ENCODE measurements at regions not wholly inside any gene's neighbourhood (a gene's known extent, or its start where the extent isn't known, plus 50 kb on each side); places are given as distances from the start of the nearest gene placed in this dataset.
A peak's percentile ranks its signal among the peaks of the same experiment; 100 is the strongest.

DNA sequence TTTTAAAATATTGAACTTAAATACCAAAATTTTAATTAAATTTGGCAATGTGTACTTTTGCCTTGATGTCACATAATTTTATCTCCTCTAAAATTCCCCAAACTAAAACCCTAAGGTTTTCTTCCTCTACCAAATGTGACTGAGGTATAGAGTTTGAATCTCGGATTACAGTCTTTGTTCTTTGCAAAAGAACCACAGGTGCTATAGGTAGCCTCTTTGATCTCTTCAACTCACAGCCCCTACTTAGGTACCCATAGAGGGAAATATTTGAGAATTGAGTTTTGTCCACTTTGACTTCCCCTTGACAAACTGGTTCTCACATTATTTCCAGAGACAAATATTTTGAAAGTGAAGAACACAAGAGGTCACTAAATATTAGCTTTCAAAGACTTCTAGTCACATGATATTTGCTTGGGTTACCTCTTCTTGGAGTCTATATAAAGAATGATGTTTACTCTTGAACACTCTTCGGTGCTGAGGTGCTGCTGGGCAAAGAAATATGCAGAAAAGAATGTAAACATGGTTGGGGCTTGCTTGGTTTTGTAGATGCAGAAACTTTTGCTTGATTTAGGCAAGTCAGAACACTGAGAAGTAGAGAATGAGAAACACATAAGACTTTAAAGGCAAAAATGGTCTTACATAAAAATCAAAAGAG is 120.8 kb upstream of the MCTP2 start:
- no peaks in the 10 kb centered on the region for H3K9me3 ChIP-seq (ENCODE audit: insufficient read depth, low read depth, low read length)
- H3K4me3 ChIP-seq (ENCODE audit: insufficient read depth, low read depth, low read length), result no peak overlapping the region
- peaks cover 3% of the 10 kb centered on the region for H3K4me1 Mint-ChIP-seq (ENCODE audit: low read depth, unreplicated experiment)
- no peaks in the 10 kb centered on the region for H3K36me3 Mint-ChIP-seq (ENCODE audit: low read depth, unreplicated experiment)
- no peaks in the 10 kb centered on the region for H3K27me3 ChIP-seq (ENCODE audit: insufficient read depth, low read length)
- no peaks in the 10 kb centered on the region for H4K20me1 ChIP-seq (ENCODE audit: insufficient read depth, low read length)
- H3K9ac ChIP-seq (ENCODE audit: low read length), result no peak overlapping the region
- no peak for FAIRE-seq
- no peaks in the 10 kb centered on the region for H3K79me2 ChIP-seq (ENCODE audit: insufficient read depth, low read length)
- H3K4me2 ChIP-seq (ENCODE audit: low read length), result no peak overlapping the region
- no peaks in the 10 kb centered on the region for H3K36me3 ChIP-seq (ENCODE audit: insufficient read depth, low read length)
- no peak overlapping the region for H2AFZ ChIP-seq (ENCODE audit: low read depth, low read length)
- no peaks in the 10 kb centered on the region for H3K9me3 Mint-ChIP-seq (ENCODE audit: unreplicated experiment)
- TF ChIP-seq, protein P1, sequence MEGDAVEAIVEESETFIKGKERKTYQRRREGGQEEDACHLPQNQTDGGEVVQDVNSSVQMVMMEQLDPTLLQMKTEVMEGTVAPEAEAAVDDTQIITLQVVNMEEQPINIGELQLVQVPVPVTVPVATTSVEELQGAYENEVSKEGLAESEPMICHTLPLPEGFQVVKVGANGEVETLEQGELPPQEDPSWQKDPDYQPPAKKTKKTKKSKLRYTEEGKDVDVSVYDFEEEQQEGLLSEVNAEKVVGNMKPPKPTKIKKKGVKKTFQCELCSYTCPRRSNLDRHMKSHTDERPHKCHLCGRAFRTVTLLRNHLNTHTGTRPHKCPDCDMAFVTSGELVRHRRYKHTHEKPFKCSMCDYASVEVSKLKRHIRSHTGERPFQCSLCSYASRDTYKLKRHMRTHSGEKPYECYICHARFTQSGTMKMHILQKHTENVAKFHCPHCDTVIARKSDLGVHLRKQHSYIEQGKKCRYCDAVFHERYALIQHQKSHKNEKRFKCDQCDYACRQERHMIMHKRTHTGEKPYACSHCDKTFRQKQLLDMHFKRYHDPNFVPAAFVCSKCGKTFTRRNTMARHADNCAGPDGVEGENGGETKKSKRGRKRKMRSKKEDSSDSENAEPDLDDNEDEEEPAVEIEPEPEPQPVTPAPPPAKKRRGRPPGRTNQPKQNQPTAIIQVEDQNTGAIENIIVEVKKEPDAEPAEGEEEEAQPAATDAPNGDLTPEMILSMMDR (IDR thresholded peaks at IDR 0.05; ENCODE audit: insufficient read depth, low read depth, low read length), result no peak
- no peak for TF ChIP-seq EZH2 (IDR thresholded peaks at IDR 0.05; ENCODE audit: insufficient read depth, low read length)
- H3K27me3 Mint-ChIP-seq (ENCODE audit: low read depth, unreplicated experiment), result peaks cover 2% of the 10 kb centered on the region
- H3K27ac Mint-ChIP-seq (ENCODE audit: unreplicated experiment), result no peak overlapping the region
- no peak for DNase-seq (ENCODE audit: low read depth)
- no peak overlapping the region for H3K4me3 Mint-ChIP-seq (ENCODE audit: unreplicated experiment)
- no peak overlapping the region for H3K27ac ChIP-seq (ENCODE audit: low read depth, low read length)
- no peaks in the 10 kb centered on the region for H3K4me1 ChIP-seq (ENCODE audit: insufficient read depth, low read length)

DNA sequence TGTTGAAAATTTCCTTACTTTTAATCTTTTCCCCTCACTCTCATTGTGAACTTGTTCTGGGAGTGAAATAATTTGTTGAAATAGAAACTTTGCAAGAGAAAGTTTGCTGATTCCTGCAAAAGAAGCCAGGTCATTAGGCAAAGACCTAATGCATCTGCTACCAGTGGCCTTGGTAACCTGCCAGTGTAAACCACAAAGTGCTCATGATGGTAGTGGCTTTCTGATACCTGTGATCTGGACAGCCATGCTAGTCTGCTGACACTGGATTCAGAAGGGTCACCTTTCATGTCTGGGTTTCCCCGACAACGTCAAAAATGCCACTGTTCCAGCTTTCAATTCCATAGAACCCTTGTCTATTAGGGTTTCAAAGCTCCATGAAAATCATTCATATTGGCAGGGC is 123.7 kb upstream of the MCTP2 start:
- TF ChIP-seq, protein P1 (IDR thresholded peaks at IDR 0.05; ENCODE audit: insufficient read depth, low read depth, low read length), result no peak
- TF ChIP-seq EZH2 (IDR thresholded peaks at IDR 0.05; ENCODE audit: insufficient read depth, low read length), result no peak

DNA sequence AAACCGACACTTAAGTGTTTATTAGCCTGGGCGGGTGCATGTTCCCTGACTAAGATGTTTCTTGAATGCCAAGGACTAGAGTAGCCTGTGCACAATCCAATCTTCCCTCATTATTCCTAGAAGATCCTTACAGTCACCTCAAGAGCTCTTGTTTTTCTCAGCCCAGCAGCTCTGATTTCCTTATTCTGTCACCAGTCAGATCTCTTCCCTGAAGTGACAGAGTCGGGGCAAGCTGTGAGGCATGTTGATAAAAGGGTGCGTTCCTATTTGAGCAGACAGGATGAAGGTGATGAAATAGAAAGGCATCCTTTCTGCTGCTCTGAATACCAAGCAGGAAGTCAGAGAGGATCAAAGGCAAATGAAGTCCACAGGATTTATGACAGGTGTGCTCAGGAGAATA is 125.6 kb upstream of the MCTP2 start:
- no peak overlapping the region for H3K27ac ChIP-seq (ENCODE audit: low read depth, low read length)
- no peak overlapping the region for H3K4me2 ChIP-seq (ENCODE audit: low read length)
- H3K9me3 ChIP-seq (ENCODE audit: insufficient read depth, low read depth, low read length), result no peaks in the 10 kb centered on the region
- H3K4me1 Mint-ChIP-seq (ENCODE audit: low read depth, unreplicated experiment), result peaks cover under 1% of the 10 kb centered on the region
- no peaks in the 10 kb centered on the region for H3K27me3 ChIP-seq (ENCODE audit: insufficient read depth, low read length)
- no peak overlapping the region for H3K27ac Mint-ChIP-seq (ENCODE audit: unreplicated experiment)
- H2AFZ ChIP-seq (ENCODE audit: low read depth, low read length), result peak overlapping the region; percentile 10
- H3K27me3 Mint-ChIP-seq (ENCODE audit: low read depth, unreplicated experiment), result peaks cover 4% of the 10 kb centered on the region
- no peaks in the 10 kb centered on the region for H3K9me3 Mint-ChIP-seq (ENCODE audit: unreplicated experiment)
- FAIRE-seq (no peak), DNase-seq (ENCODE audit: low read depth) (peak; percentile 22)
- H3K36me3 Mint-ChIP-seq (ENCODE audit: low read depth, unreplicated experiment), result no peaks in the 10 kb centered on the region
- H4K20me1 ChIP-seq (ENCODE audit: insufficient read depth, low read length), result no peaks in the 10 kb centered on the region
- no peak overlapping the region for H3K4me3 Mint-ChIP-seq (ENCODE audit: unreplicated experiment)
- no peak overlapping the region for H3K9ac ChIP-seq (ENCODE audit: low read length)
- no peaks in the 10 kb centered on the region for H3K4me1 ChIP-seq (ENCODE audit: insufficient read depth, low read length)
- TF ChIP-seq, protein P1 (IDR thresholded peaks at IDR 0.05; ENCODE audit: insufficient read depth, low read depth, low read length), result no peak
- no peak for TF ChIP-seq EZH2 (IDR thresholded peaks at IDR 0.05; ENCODE audit: insufficient read depth, low read length)
- H3K4me3 ChIP-seq (ENCODE audit: insufficient read depth, low read depth, low read length), result no peak overlapping the region
- H3K79me2 ChIP-seq (ENCODE audit: insufficient read depth, low read length), result no peaks in the 10 kb centered on the region
- H3K36me3 ChIP-seq (ENCODE audit: insufficient read depth, low read length), result no peaks in the 10 kb centered on the region

More for the DNA sequence above, 123.7 kb upstream of the MCTP2 start:
- Histone ChIP-seq H3K36me3 (ENCODE audit: insufficient read depth, low read length) (no peaks in the 10 kb centered on the region), H3K27me3 (ENCODE audit: insufficient read depth, low read length) (no peaks in the 10 kb centered on the region), H3K79me2 (ENCODE audit: insufficient read depth, low read length) (no peaks in the 10 kb centered on the region), H3K9me3 (ENCODE audit: insufficient read depth, low read depth, low read length) (no peaks in the 10 kb centered on the region), H3K4me2 (ENCODE audit: low read length) (no peak overlapping the region), H3K4me1 (ENCODE audit: insufficient read depth, low read length) (no peaks in the 10 kb centered on the region), H2AFZ (ENCODE audit: low read depth, low read length) (no peak overlapping the region), H3K4me3 (ENCODE audit: insufficient read depth, low read depth, low read length) (no peak overlapping the region), H3K9ac (ENCODE audit: low read length) (no peak overlapping the region), H3K27ac (ENCODE audit: low read depth, low read length) (no peak overlapping the region), H4K20me1 (ENCODE audit: insufficient read depth, low read length) (no peaks in the 10 kb centered on the region)
- DNase-seq (ENCODE audit: low read depth) (no peak), FAIRE-seq (no peak)
- Mint-ChIP-seq H3K4me3 (ENCODE audit: unreplicated experiment) (no peak overlapping the region), H3K4me1 (ENCODE audit: low read depth, unreplicated experiment) (peaks cover 3% of the 10 kb centered on the region), H3K36me3 (ENCODE audit: low read depth, unreplicated experiment) (no peaks in the 10 kb centered on the region), H3K9me3 (ENCODE audit: unreplicated experiment) (no peaks in the 10 kb centered on the region), H3K27me3 (ENCODE audit: low read depth, unreplicated experiment) (peaks cover 4% of the 10 kb centered on the region), H3K27ac (ENCODE audit: unreplicated experiment) (no peak overlapping the region)
